KMS-11 (cell line): ENCODE measurements at regions not wholly inside any gene's neighbourhood (a gene's known extent, or its start where the extent isn't known, plus 50 kb on each side); places are given as distances from the start of the nearest gene placed in this dataset.

ENCODE experiments used
- H2AFZ ChIP-seq: fragments of 200-600 bp; sonication (generic); 2 replicates; pipeline ENCODE4 v1.6.1; 2016; ENCODE audit warnings: antibody characterized with exemption, mixed run types, low read depth
- H3K27ac ChIP-seq: fragments of 200-600 bp; sonication (generic); 2 replicates; pipeline ENCODE4 v1.6.1; 2016; ENCODE audit warnings: mild to moderate bottlenecking, mixed run types
- H3K27me3 ChIP-seq: fragments of 200-600 bp; sonication (generic); 2 replicates; pipeline ENCODE4 v1.6.1; 2017; ENCODE audit warnings: mild to moderate bottlenecking, low read depth, mixed run types, moderate library complexity; ENCODE audit not compliant: insufficient read depth
- H3K36me3 ChIP-seq: fragments of 200-600 bp; sonication (generic); 2 replicates; pipeline ENCODE4 v1.6.1; 2017; ENCODE audit warnings: mild to moderate bottlenecking, mixed run types; ENCODE audit not compliant: insufficient read depth
- H3K4me1 ChIP-seq: fragments of 200-600 bp; sonication (generic); 2 replicates; pipeline ENCODE4 v1.6.1; 2016; ENCODE audit warnings: mild to moderate bottlenecking, low read depth, mixed run types; ENCODE audit not compliant: poor library complexity, severe bottlenecking
- H3K4me2 ChIP-seq: fragments of 200-600 bp; sonication (generic); 2 replicates; pipeline ENCODE4 v1.7.0; 2016; ENCODE audit warnings: mild to moderate bottlenecking, mixed run types
- H3K4me3 ChIP-seq: fragments of 200-600 bp; sonication (generic); IDR thresholded peaks from 2 replicates; pipeline ENCODE4 v1.6.1; 2017; ENCODE audit warnings: low read depth, low read length, mixed read lengths; ENCODE audit not compliant: insufficient read depth
- H3K79me2 ChIP-seq: fragments of 200-600 bp; sonication (generic); 2 replicates; pipeline ENCODE4 v1.6.1; 2016; ENCODE audit warnings: low read depth, mixed run types; ENCODE audit not compliant: insufficient read depth
- H3K9ac ChIP-seq: fragments of 200-600 bp; sonication (generic); 2 replicates; pipeline ENCODE4 v1.6.1; 2016; ENCODE audit warnings: mild to moderate bottlenecking, mixed run types
- H4K20me1 ChIP-seq: fragments of 200-600 bp; sonication (generic); 2 replicates; pipeline ENCODE4 v1.6.1; 2016; ENCODE audit warnings: mild to moderate bottlenecking, mixed run types; ENCODE audit not compliant: insufficient read depth
- TF ChIP-seq, protein P1 (sequence below): fragments of 200-600 bp; sonication (generic); conservative IDR thresholded peaks from 2 replicates; pipeline ENCODE4 v1.6.1; 2017; ENCODE audit warnings: low read depth, mild to moderate bottlenecking, antibody characterized with exemption, low read length, moderate library complexity, mixed read lengths

DNA sequence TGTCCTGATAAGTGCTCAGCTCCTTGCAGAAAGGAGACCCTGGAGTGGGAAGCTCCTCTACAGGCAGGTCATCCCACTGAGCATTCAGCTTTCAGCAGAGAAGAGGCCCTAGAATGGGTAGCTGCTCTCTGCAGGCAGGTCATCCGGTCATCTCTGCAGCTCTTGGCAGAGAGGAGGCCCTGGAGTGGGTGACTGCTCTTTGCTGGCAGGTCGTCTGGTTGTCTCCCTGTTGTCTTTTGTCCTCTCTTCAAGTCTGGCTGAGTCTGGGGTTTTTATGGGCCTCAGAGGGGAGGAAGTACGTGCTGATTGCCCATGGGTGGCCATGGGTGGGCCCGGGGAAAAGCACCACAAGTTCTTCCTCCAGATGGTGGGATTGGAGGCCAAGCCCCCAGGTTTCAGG lies 250.3 kb upstream of the EDNRB start:
- H3K79me2 ChIP-seq: no peaks in the 10 kb centered on the region
- H3K9ac ChIP-seq: no peak overlapping the region
- H3K4me1 ChIP-seq: peaks cover 10% of the 10 kb centered on the region
- H3K36me3 ChIP-seq: no peaks in the 10 kb centered on the region
- TF ChIP-seq, protein P1, sequence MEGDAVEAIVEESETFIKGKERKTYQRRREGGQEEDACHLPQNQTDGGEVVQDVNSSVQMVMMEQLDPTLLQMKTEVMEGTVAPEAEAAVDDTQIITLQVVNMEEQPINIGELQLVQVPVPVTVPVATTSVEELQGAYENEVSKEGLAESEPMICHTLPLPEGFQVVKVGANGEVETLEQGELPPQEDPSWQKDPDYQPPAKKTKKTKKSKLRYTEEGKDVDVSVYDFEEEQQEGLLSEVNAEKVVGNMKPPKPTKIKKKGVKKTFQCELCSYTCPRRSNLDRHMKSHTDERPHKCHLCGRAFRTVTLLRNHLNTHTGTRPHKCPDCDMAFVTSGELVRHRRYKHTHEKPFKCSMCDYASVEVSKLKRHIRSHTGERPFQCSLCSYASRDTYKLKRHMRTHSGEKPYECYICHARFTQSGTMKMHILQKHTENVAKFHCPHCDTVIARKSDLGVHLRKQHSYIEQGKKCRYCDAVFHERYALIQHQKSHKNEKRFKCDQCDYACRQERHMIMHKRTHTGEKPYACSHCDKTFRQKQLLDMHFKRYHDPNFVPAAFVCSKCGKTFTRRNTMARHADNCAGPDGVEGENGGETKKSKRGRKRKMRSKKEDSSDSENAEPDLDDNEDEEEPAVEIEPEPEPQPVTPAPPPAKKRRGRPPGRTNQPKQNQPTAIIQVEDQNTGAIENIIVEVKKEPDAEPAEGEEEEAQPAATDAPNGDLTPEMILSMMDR: no peak
- no peaks in the 10 kb centered on the region for H3K27me3 ChIP-seq
- no peak overlapping the region for H2AFZ ChIP-seq
- H4K20me1 ChIP-seq: no peaks in the 10 kb centered on the region
- H3K27ac ChIP-seq: no peak overlapping the region
- H3K4me3 ChIP-seq: no peak overlapping the region
- H3K4me2 ChIP-seq: no peak overlapping the region

DNA sequence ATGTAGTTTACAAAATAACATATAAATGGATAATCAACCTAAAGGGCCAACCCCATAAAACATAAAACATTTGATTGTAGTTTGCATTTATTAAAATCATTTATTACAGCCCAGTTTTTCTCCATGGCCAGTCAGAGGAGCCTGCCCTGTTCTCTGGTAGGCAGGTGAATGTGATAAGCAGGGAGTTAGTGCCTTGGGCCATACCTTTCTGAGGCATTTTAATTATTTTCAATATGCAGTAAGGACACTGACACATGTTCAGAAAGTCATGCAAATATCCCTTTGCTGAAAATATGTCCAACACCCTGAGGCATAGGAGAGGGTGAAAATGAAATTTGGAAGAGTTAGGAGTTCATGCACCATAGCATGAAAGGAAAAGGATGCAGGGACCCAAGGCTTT lies 242.6 kb upstream of the EDNRB start:
- H3K79me2 ChIP-seq: no peaks in the 10 kb centered on the region
- no peaks in the 10 kb centered on the region for H3K27me3 ChIP-seq
- peak overlapping the region; percentile 54; the same call in 1 of the 2 replicates for H2AFZ ChIP-seq
- TF ChIP-seq, protein P1: no peak
- H3K27ac ChIP-seq: peak overlapping the region; percentile 38
- no peaks in the 10 kb centered on the region for H4K20me1 ChIP-seq
- H3K36me3 ChIP-seq: no peaks in the 10 kb centered on the region
- peak overlapping the region; percentile 70 for H3K4me2 ChIP-seq
- H3K9ac ChIP-seq: no peak overlapping the region
- peaks cover 39% of the 10 kb centered on the region for H3K4me1 ChIP-seq
- H3K4me3 ChIP-seq: no peak overlapping the region

DNA sequence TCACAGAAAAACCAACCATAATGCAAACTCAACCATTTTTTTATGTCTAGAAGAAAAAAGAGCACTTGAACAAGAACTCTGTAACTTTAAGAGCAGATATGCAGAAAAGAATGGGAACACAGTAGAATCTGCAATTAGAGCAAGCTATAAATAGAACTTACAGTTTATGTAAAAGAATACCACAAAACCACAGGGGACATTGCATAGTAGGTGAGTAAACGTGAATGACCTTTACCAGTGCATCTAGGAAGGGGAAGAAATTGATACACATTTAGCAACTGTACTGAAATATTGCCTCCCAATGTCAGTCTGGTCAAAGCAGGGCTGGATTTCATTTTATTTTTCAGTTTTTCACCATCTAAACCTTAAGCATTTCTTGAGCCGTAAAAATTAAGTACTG lies 242.2 kb upstream of the EDNRB start:
- Histone ChIP-seq H2AFZ (peak overlapping the region; percentile 54; the same call in 1 of the 2 replicates), H3K4me2 (peak overlapping the region; percentile 70), H3K9ac (no peak overlapping the region)

DNA sequence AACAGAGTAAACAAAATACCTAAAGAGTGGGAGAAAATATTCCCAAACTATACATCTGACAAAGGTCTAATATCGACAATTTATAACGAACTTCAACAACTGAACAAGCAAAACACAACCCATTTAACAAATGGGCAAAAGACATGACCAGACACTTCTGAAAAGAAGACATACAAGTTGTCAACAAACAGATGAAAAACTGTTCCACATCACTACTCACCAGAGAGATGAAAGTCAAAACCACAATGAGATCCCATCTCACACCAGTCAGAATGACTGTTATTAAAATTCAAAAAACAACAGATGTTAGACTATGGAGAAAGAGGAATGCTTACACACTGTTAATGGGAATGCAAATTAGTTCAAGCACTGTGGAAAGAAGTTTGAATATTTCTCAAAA lies 233.8 kb upstream of the EDNRB start:
- Histone ChIP-seq H2AFZ (no peak overlapping the region), H3K4me1 (no peaks in the 10 kb centered on the region), H3K27me3 (no peaks in the 10 kb centered on the region), H3K27ac (no peak overlapping the region), H3K4me2 (no peak overlapping the region), H3K79me2 (no peaks in the 10 kb centered on the region), H3K9ac (no peak overlapping the region), H3K36me3 (no peaks in the 10 kb centered on the region), H3K4me3 (no peak overlapping the region), H4K20me1 (no peaks in the 10 kb centered on the region)
- TF ChIP-seq, protein P1: no peak

More for the DNA sequence above, 242.2 kb upstream of the EDNRB start:
- peaks cover 39% of the 10 kb centered on the region for H3K4me1 ChIP-seq
- no peaks in the 10 kb centered on the region for H3K79me2 ChIP-seq
- H4K20me1 ChIP-seq: no peaks in the 10 kb centered on the region
- no peak overlapping the region for H3K4me3 ChIP-seq
- no peaks in the 10 kb centered on the region for H3K36me3 ChIP-seq
- peak overlapping the region; percentile 38 for H3K27ac ChIP-seq
- no peaks in the 10 kb centered on the region for H3K27me3 ChIP-seq
- TF ChIP-seq, protein P1: no peak

DNA sequence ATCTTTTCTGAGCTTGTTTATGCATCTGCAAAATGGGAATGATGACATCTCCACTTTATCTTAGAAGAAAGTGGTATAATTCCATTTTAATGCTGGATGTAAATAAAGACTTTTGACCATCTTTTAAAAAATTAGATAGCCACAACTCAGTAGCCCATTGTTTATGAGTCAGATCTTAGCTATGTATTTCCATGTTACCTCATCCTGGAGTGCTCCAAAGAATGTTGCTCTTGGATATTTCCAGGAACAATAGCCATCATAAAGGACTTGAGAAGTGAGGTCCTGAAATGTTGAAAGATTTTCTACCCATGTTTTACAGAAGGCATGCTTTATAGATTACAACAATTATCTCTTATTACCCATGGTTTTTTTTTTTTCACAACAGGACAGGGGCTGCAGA lies 229.3 kb upstream of the EDNRB start:
- no peak overlapping the region for H3K4me3 ChIP-seq
- no peak overlapping the region for H3K27ac ChIP-seq
- TF ChIP-seq, protein P1: no peak
- H3K79me2 ChIP-seq: no peaks in the 10 kb centered on the region
- H3K27me3 ChIP-seq: no peaks in the 10 kb centered on the region
- H3K4me1 ChIP-seq: no peaks in the 10 kb centered on the region
- no peaks in the 10 kb centered on the region for H4K20me1 ChIP-seq
- H3K4me2 ChIP-seq: no peak overlapping the region
- no peaks in the 10 kb centered on the region for H3K36me3 ChIP-seq
- no peak overlapping the region for H3K9ac ChIP-seq
- H2AFZ ChIP-seq: no peak overlapping the region
